ENCODE measurements at regions not wholly inside any gene's neighbourhood (a gene's known extent, or its start where the extent isn't known, plus 50 kb on each side); places are given as distances from the start of the nearest gene placed in this dataset.

- H3K23ac ChIP-seq (ENCODE audit: low read depth, low read length, poor library complexity), result no peak overlapping the region
- H3K14ac ChIP-seq (ENCODE audit: low read length), result no peak overlapping the region
- H4K8ac ChIP-seq (ENCODE audit: low read depth, low read length), result no peak overlapping the region
- no peak for DNase-seq (ENCODE audit: low spot score)
- WGBS, 2 donors (ENCODE audit: extremely low coverage in 2 of 2, insufficient read length in 2 of 2, insufficient replicate concordance in 1 of 2), result no CpG with 5 or more reads among the region's 3 CpGs
- no peak overlapping the region for H3K4me2 ChIP-seq (ENCODE audit: insufficient read depth, low read length, poor library complexity, severe bottlenecking)
- no peaks in the 10 kb centered on the region for H3K27me3 ChIP-seq (ENCODE audit: control insufficient read depth in 3 of 3, insufficient read depth in 3 of 3, low read depth in 1 of 3, low read length in 3 of 3)
- no peak overlapping the region for H3K18ac ChIP-seq (ENCODE audit: low read length)
- no peak overlapping the region for H2BK120ac ChIP-seq (ENCODE audit: low read depth, low read length)
- H3K9ac ChIP-seq (ENCODE audit: low read depth, low read length, poor library complexity), result no peak overlapping the region
- H3K9me3 ChIP-seq (replicated peaks in 1 of 2; ENCODE audit: control insufficient read depth in 2 of 2, insufficient read depth in 1 of 2, low read depth in 1 of 2, low read length in 2 of 2), result no peaks in the 10 kb centered on the region
- no peak overlapping the region for H4K91ac ChIP-seq (ENCODE audit: low read depth, low read length, poor library complexity)
- no peak overlapping the region for H3K4ac ChIP-seq (ENCODE audit: low read length)
- no peak overlapping the region for H3K27ac ChIP-seq (replicated peaks; ENCODE audit: low read length)
- no peak overlapping the region for H2BK15ac ChIP-seq (ENCODE audit: low read length)
- H2BK5ac ChIP-seq (ENCODE audit: low read length), result no peak overlapping the region
- H3K4me3 ChIP-seq (ENCODE audit: low read length in 2 of 2), result no peak overlapping the region
- H3K79me1 ChIP-seq (ENCODE audit: low read depth, low read length), result no peaks in the 10 kb centered on the region
- H3K4me1 ChIP-seq (ENCODE audit: control insufficient read depth in 2 of 2, insufficient read depth in 1 of 2, low read depth in 1 of 2, low read length in 2 of 2), result no peaks in the 10 kb centered on the region
- no peak overlapping the region for H2AFZ ChIP-seq (ENCODE audit: low read length)
- H2BK12ac ChIP-seq (ENCODE audit: low read length), result no peak overlapping the region
- no peak overlapping the region for H2AK5ac ChIP-seq (ENCODE audit: low read depth, low read length)
- H3K36me3 ChIP-seq (replicated peaks in 1 of 2; ENCODE audit: control insufficient read depth in 2 of 2, insufficient read depth in 2 of 2, low read length in 2 of 2), result no peaks in the 10 kb centered on the region
Measured at GRCh38 chr2:60627412-60627811, 74.0 kb upstream of the BCL11A start.

GRCh38 chr2:60628026-60628425 lies 74.6 kb upstream of the BCL11A start:
- Histone ChIP-seq H3K27ac (replicated peaks; ENCODE audit: low read length) (no peak overlapping the region), H2AFZ (ENCODE audit: low read length) (no peak overlapping the region)
- no CpG with 5 or more reads among the region's 4 CpGs for WGBS, 2 donors (ENCODE audit: extremely low coverage in 2 of 2, insufficient read length in 2 of 2, insufficient replicate concordance in 1 of 2)

GRCh38 chr2:60628615-60629304 lies 75.3 kb upstream of the BCL11A start:
- Histone ChIP-seq H3K9ac (ENCODE audit: low read depth, low read length, poor library complexity) (no peak overlapping the region), H3K4ac (ENCODE audit: low read length) (no peak overlapping the region), H3K4me3 (ENCODE audit: low read length in 2 of 2) (no peak overlapping the region), H3K4me1 (ENCODE audit: control insufficient read depth in 2 of 2, insufficient read depth in 1 of 2, low read depth in 1 of 2, low read length in 2 of 2) (no peaks in the 10 kb centered on the region), H2BK5ac (ENCODE audit: low read length) (no peak overlapping the region), H2AK5ac (ENCODE audit: low read depth, low read length) (no peak overlapping the region), H3K23ac (ENCODE audit: low read depth, low read length, poor library complexity) (no peak overlapping the region), H2BK12ac (ENCODE audit: low read length) (no peak overlapping the region), H3K18ac (ENCODE audit: low read length) (no peak overlapping the region), H4K91ac (ENCODE audit: low read depth, low read length, poor library complexity) (no peak overlapping the region), H3K9me3 (replicated peaks in 1 of 2; ENCODE audit: control insufficient read depth in 2 of 2, insufficient read depth in 1 of 2, low read depth in 1 of 2, low read length in 2 of 2) (no peaks in the 10 kb centered on the region), H4K8ac (ENCODE audit: low read depth, low read length) (no peak overlapping the region), H3K4me2 (ENCODE audit: insufficient read depth, low read length, poor library complexity, severe bottlenecking) (no peak overlapping the region), H3K79me1 (ENCODE audit: low read depth, low read length) (no peaks in the 10 kb centered on the region), H3K27me3 (ENCODE audit: control insufficient read depth in 3 of 3, insufficient read depth in 3 of 3, low read depth in 1 of 3, low read length in 3 of 3) (no peaks in the 10 kb centered on the region), H2BK120ac (ENCODE audit: low read depth, low read length) (no peak overlapping the region), H2BK15ac (ENCODE audit: low read length) (no peak overlapping the region), H3K36me3 (replicated peaks in 1 of 2; ENCODE audit: control insufficient read depth in 2 of 2, insufficient read depth in 2 of 2, low read length in 2 of 2) (no peaks in the 10 kb centered on the region), H3K27ac (replicated peaks; ENCODE audit: low read length) (no peak overlapping the region), H3K14ac (ENCODE audit: low read length) (no peak overlapping the region), H2AFZ (ENCODE audit: low read length) (no peak overlapping the region)
- WGBS, 2 donors (ENCODE audit: extremely low coverage in 2 of 2, insufficient read length in 2 of 2, insufficient replicate concordance in 1 of 2), result no CpG with 5 or more reads among the region's 4 CpGs
- DNase-seq (ENCODE audit: low spot score), result no peak

More at GRCh38 chr2:60628026-60628425, 74.6 kb upstream of the BCL11A start:
- Histone ChIP-seq H3K4me1 (ENCODE audit: control insufficient read depth in 2 of 2, insufficient read depth in 1 of 2, low read depth in 1 of 2, low read length in 2 of 2) (no peaks in the 10 kb centered on the region), H3K36me3 (replicated peaks in 1 of 2; ENCODE audit: control insufficient read depth in 2 of 2, insufficient read depth in 2 of 2, low read length in 2 of 2) (no peaks in the 10 kb centered on the region), H2BK12ac (ENCODE audit: low read length) (no peak overlapping the region), H2BK120ac (ENCODE audit: low read depth, low read length) (no peak overlapping the region), H4K91ac (ENCODE audit: low read depth, low read length, poor library complexity) (no peak overlapping the region), H3K14ac (ENCODE audit: low read length) (no peak overlapping the region), H3K4me2 (ENCODE audit: insufficient read depth, low read length, poor library complexity, severe bottlenecking) (no peak overlapping the region), H2BK5ac (ENCODE audit: low read length) (no peak overlapping the region), H3K27me3 (ENCODE audit: control insufficient read depth in 3 of 3, insufficient read depth in 3 of 3, low read depth in 1 of 3, low read length in 3 of 3) (no peaks in the 10 kb centered on the region), H3K18ac (ENCODE audit: low read length) (no peak overlapping the region), H3K79me1 (ENCODE audit: low read depth, low read length) (no peaks in the 10 kb centered on the region), H3K4ac (ENCODE audit: low read length) (no peak overlapping the region), H3K9me3 (replicated peaks in 1 of 2; ENCODE audit: control insufficient read depth in 2 of 2, insufficient read depth in 1 of 2, low read depth in 1 of 2, low read length in 2 of 2) (no peaks in the 10 kb centered on the region), H2AK5ac (ENCODE audit: low read depth, low read length) (no peak overlapping the region), H3K9ac (ENCODE audit: low read depth, low read length, poor library complexity) (no peak overlapping the region), H3K4me3 (ENCODE audit: low read length in 2 of 2) (no peak overlapping the region), H3K23ac (ENCODE audit: low read depth, low read length, poor library complexity) (no peak overlapping the region), H2BK15ac (ENCODE audit: low read length) (no peak overlapping the region), H4K8ac (ENCODE audit: low read depth, low read length) (no peak overlapping the region)
- DNase-seq (ENCODE audit: low spot score), result no peak

GRCh38 chr2:60629305-60629662 lies 75.8 kb upstream of the BCL11A start:
- Histone ChIP-seq H3K79me1 (ENCODE audit: low read depth, low read length) (no peaks in the 10 kb centered on the region), H3K14ac (ENCODE audit: low read length) (no peak overlapping the region), H3K36me3 (replicated peaks in 1 of 2; ENCODE audit: control insufficient read depth in 2 of 2, insufficient read depth in 2 of 2, low read length in 2 of 2) (no peaks in the 10 kb centered on the region), H2BK15ac (ENCODE audit: low read length) (no peak overlapping the region), H3K27ac (replicated peaks; ENCODE audit: low read length) (no peak overlapping the region), H3K4me1 (ENCODE audit: control insufficient read depth in 2 of 2, insufficient read depth in 1 of 2, low read depth in 1 of 2, low read length in 2 of 2) (no peaks in the 10 kb centered on the region), H3K27me3 (ENCODE audit: control insufficient read depth in 3 of 3, insufficient read depth in 3 of 3, low read depth in 1 of 3, low read length in 3 of 3) (no peaks in the 10 kb centered on the region), H3K4me3 (ENCODE audit: low read length in 2 of 2) (no peak overlapping the region), H2AFZ (ENCODE audit: low read length) (no peak overlapping the region), H3K4me2 (ENCODE audit: insufficient read depth, low read length, poor library complexity, severe bottlenecking) (no peak overlapping the region), H2AK5ac (ENCODE audit: low read depth, low read length) (no peak overlapping the region), H2BK12ac (ENCODE audit: low read length) (no peak overlapping the region), H3K18ac (ENCODE audit: low read length) (peak overlapping the region; percentile 32), H2BK120ac (ENCODE audit: low read depth, low read length) (no peak overlapping the region), H4K91ac (ENCODE audit: low read depth, low read length, poor library complexity) (no peak overlapping the region), H3K23ac (ENCODE audit: low read depth, low read length, poor library complexity) (no peak overlapping the region), H2BK5ac (ENCODE audit: low read length) (no peak overlapping the region), H3K9me3 (replicated peaks in 1 of 2; ENCODE audit: control insufficient read depth in 2 of 2, insufficient read depth in 1 of 2, low read depth in 1 of 2, low read length in 2 of 2) (no peaks in the 10 kb centered on the region), H3K9ac (ENCODE audit: low read depth, low read length, poor library complexity) (no peak overlapping the region), H3K4ac (ENCODE audit: low read length) (no peak overlapping the region), H4K8ac (ENCODE audit: low read depth, low read length) (no peak overlapping the region)
- DNase-seq (ENCODE audit: low spot score), result no peak
- no CpG with 5 or more reads among the region's 3 CpGs for WGBS, 2 donors (ENCODE audit: extremely low coverage in 2 of 2, insufficient read length in 2 of 2, insufficient replicate concordance in 1 of 2)

All from neuronal stem cell (in vitro differentiated cells).